Upper lobe of right lung (tissue), 1 donor: ENCODE measurements at regions not wholly inside any gene's neighbourhood (a gene's known extent, or its start where the extent isn't known, plus 50 kb on each side); places are given as distances from the start of the nearest gene placed in this dataset.
"Not testable (repeated sequence)": the region's sequence is repeated elsewhere in the genome, so short reads cannot be mapped to it uniquely, and the experiment has no call there.

Source experiments
- ATAC-seq: fragments of 200-7000 bp; cut with Tn5 transposase; one replicate; pipeline ENCODE4 v1.9.1; 2020; ENCODE audit warnings: mild to moderate bottlenecking, moderate library complexity
- DNase-seq: peaks from one replicate; pipeline ENCODE4 v3.0.0-alpha.2; 2020
- H3K27ac ChIP-seq: fragments of 200-600 bp; one replicate; pipeline ENCODE4 v1.8.0; 2022
- H3K27me3 ChIP-seq: fragments of 200-600 bp; one replicate; pipeline ENCODE4 v1.8.0; 2022; ENCODE audit warnings: mild to moderate bottlenecking
- H3K36me3 ChIP-seq: fragments of 200-600 bp; one replicate; pipeline ENCODE4 v1.8.0; 2022
- H3K4me1 ChIP-seq: fragments of 200-600 bp; one replicate; pipeline ENCODE4 v1.8.0; 2022
- H3K4me3 ChIP-seq: fragments of 200-600 bp; one replicate; pipeline ENCODE4 v1.8.0; 2022; ENCODE audit warnings: mild to moderate bottlenecking
- H3K9me3 ChIP-seq: fragments of 200-600 bp; one replicate; pipeline ENCODE4 v1.8.0; 2022
- intact Hi-C: fragments of 100-400 bp; cut with DNase I; formaldehyde crosslinking; loops from one replicate; pipeline ENCODE4 v1.11.0; 2022
- TF ChIP-seq, protein P1 (sequence below): fragments of 200-600 bp; IDR thresholded peaks from one replicate; pipeline ENCODE4 v1.8.0; 2022; ENCODE audit warnings: antibody characterized with exemption
- donor health status: DM: no; HTN: yes; CAD: no; lungs with severe emphysema.

DNA sequence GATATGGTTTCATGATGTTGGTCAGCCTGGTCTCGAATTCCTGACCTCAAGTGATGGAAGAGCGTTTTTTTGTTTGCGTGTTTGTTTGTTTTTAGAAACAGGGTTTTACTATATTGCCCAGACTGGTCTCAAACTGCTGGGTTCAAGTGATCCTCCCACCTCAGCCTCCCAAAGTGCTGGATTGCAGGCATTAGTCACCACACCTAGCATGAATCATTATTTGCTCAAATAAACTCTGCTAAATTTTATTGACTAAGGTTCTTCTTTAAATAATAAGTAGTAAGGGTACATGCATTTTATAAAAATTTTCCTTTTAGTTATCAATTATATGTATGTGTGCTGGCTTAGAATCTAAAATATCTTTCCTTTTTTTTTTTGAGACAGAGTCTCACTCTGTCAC, 52.9 kb downstream of the ZBTB9 start:
- Histone ChIP-seq H3K36me3 (no peaks in the 10 kb centered on the region), H3K4me1 (peaks cover 5% of the 10 kb centered on the region), H3K27ac (no peak overlapping the region), H3K9me3 (no peaks in the 10 kb centered on the region), H3K27me3 (no peaks in the 10 kb centered on the region), H3K4me3 (no peak overlapping the region)
- DNase-seq = no peak
- intact Hi-C loops = no loop called here
- no peak for ATAC-seq
- TF ChIP-seq, protein P1, sequence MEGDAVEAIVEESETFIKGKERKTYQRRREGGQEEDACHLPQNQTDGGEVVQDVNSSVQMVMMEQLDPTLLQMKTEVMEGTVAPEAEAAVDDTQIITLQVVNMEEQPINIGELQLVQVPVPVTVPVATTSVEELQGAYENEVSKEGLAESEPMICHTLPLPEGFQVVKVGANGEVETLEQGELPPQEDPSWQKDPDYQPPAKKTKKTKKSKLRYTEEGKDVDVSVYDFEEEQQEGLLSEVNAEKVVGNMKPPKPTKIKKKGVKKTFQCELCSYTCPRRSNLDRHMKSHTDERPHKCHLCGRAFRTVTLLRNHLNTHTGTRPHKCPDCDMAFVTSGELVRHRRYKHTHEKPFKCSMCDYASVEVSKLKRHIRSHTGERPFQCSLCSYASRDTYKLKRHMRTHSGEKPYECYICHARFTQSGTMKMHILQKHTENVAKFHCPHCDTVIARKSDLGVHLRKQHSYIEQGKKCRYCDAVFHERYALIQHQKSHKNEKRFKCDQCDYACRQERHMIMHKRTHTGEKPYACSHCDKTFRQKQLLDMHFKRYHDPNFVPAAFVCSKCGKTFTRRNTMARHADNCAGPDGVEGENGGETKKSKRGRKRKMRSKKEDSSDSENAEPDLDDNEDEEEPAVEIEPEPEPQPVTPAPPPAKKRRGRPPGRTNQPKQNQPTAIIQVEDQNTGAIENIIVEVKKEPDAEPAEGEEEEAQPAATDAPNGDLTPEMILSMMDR = no peak

DNA sequence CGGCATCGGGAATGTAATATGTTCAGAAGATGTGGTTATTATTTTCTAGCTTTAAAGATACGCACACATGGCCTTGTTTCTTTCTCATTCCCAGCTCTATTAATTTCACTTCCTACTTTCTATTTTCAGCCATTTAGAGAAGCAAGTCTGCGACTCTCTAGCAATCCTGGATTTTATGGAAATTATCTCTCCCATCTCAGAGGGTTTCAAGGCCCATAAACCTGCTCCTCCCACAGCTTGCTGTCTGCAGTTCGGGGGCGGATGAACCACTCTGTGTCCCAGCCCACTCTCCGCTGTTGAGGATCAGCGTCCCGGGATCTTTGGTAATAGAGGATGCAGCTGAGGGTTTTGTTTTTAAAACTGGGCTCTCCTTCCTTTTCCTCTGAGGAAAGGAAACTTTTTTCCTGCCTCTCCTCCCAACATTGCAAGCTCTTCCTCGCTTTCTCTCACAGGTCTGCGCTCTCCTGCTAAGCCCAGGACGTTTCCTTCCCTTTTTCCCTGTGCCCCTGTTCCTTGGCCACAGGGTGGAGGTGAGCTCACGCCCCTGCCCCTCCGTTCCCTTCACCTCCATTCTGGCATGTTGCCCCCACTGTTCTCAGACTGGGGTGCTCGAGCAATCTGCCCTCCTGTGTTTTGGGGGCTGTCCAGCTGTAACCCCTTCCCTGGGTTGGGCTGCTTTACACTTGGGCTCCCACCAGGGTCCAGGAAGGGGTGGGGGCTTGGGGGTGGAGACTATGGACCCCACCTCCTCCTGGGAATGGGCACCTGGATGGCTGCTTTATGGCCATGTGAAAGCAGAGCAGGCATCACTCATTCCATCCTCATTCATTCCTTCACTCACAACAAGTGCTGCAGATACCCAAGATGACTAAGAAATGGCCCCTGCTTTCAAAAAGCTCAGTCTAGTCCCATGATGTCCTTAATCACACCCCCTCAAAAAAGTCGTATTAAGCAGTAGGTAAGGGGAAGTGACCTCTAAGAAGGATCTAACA, 54.9 kb downstream of the ZBTB9 start:
- Histone ChIP-seq H3K4me3 (peak overlapping the region; percentile 21), H3K27me3 (no peaks in the 10 kb centered on the region), H3K36me3 (no peaks in the 10 kb centered on the region), H3K9me3 (no peaks in the 10 kb centered on the region), H3K4me1 (peaks cover 5% of the 10 kb centered on the region), H3K27ac (peak overlapping the region; percentile 58)
- ATAC-seq (peak; percentile 67), DNase-seq (no peak)
- TF ChIP-seq, protein P1 = no peak
- intact Hi-C loops = no loop called here

DNA sequence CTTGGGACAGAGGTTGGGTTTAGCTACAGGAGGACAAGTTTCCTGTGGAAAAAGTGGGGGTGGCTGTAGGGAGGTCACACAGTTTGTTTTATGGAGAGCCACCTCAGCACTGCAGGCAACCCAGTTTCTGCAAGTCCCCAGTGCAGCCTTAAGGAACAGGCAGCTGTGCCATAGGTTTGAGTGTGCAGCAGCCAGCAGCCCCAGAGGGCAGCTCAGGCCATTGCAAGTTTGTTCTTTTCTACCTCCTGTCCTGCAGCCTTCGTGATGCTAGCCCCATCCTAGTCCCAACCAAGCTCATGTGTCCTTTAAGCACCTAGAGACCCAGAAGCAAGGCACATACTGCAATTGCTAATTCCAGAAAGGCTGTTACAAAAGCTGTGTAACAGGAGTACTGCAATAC, 58.8 kb downstream of the ZBTB9 start:
- TF ChIP-seq, protein P1 = no peak
- Histone ChIP-seq H3K4me1 (peaks cover 5% of the 10 kb centered on the region), H3K27ac (no peak overlapping the region), H3K36me3 (no peaks in the 10 kb centered on the region), H3K27me3 (no peaks in the 10 kb centered on the region), H3K9me3 (no peaks in the 10 kb centered on the region), H3K4me3 (no peak overlapping the region)
- ATAC-seq (no peak), DNase-seq (no peak)
- intact Hi-C loops = no loop called here

DNA sequence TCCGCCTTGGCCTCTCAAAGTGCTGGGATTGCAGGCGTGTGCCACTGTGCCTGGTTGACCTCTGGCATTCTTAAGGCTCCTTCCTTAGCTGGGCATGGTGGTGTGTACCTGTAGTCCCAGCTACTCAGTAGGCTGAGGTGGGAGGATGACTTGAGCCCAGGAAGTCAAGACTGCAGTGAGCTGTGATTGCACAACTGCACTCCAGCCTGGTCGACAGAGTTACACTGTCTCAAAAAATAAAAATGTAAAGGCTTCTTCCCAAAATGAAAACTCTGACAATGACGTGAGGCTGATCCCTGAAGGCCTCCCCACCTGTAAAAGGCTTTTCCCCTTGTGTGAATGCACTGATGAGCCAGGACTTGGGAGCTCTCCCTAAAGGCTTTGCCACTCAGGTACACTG, 62.4 kb downstream of the ZBTB9 start:
- no peak for ATAC-seq
- intact Hi-C loops = no loop called here
- Histone ChIP-seq H3K4me3 (no peak overlapping the region), H3K36me3 (no peaks in the 10 kb centered on the region), H3K9me3 (no peaks in the 10 kb centered on the region), H3K27me3 (no peaks in the 10 kb centered on the region), H3K27ac (no peak overlapping the region), H3K4me1 (no peaks in the 10 kb centered on the region)
- no peak for DNase-seq
- TF ChIP-seq, protein P1 = no peak

DNA sequence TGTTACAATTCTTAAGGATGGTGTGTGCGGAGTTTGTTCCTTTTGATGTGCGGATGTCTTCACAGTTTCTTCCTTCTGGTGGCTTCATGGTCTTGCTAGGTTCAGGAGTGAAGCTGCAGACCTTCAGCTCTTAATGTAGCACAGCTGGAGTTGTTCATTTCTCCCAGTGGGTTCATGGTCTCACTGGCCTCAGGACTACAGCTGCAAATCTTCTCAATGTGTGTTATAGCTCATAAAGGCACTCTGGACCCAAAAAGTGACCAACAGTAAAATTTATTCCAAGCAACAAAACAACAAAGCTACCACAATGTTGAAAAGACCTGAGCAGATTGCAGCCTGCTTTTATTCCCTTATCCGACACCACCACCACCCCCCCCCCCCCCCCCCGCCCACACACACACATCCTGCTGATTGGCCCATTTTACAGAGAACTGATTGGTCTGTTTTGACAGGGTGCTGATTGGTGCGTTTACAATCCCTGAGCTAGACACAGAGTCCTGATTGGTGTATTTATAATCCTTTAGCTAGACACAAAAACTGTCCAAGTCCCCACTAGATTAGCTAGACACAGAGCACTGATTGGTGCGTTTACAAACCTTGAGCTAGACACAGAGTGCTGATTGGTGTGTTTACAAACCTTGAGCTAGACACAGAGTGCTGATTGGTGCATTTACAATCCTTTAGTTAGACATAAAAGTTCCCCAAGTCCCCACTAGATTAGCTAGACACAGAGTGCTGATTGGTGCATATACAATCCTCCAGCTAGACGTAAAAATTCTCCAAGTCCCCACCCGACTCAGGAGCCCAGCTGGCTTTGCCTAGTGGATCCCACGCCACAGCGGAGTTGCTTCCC, 59.2 kb downstream of the BAK1 start:
- H3K9me3 ChIP-seq, intact Hi-C loops, H3K27ac ChIP-seq: not testable (repeated sequence)

More for the DNA sequence above, 59.2 kb downstream of the BAK1 start:
- H3K36me3 ChIP-seq, DNase-seq, H3K27me3 ChIP-seq, H3K4me3 ChIP-seq, ATAC-seq, H3K4me1 ChIP-seq: not testable (repeated sequence)
